ENCODE measurements at regions not wholly inside any gene's neighbourhood (a gene's known extent, or its start where the extent isn't known, plus 50 kb on each side); places are given as distances from the start of the nearest gene placed in this dataset.

- no peak for DNase-seq
Observed at GRCh38 chr10:4661511-4662255, 164.3 kb upstream of the AKR1E2 start.

- DNase-seq = no peak
Observed at GRCh38 chr10:4658777-4659176, 167.2 kb upstream of the AKR1E2 start.

- DNase-seq = no peak
Observed at GRCh38 chr10:4656576-4657194, 169.3 kb upstream of the AKR1E2 start.

GRCh38 chr10:4655879-4656278 lies 170.1 kb upstream of the AKR1E2 start:
- DNase-seq = no peak

- no peak for DNase-seq
Observed at GRCh38 chr10:4655406-4655805, 170.6 kb upstream of the AKR1E2 start.

- no peak for DNase-seq
Observed at GRCh38 chr10:4654496-4654895, 171.5 kb upstream of the AKR1E2 start.

- DNase-seq = no peak
Observed at GRCh38 chr10:4653160-4653559, 172.8 kb upstream of the AKR1E2 start.

GRCh38 chr10:4652111-4653010 lies 173.6 kb upstream of the AKR1E2 start:
- no peak for DNase-seq

- no peak for DNase-seq
Observed at GRCh38 chr10:4651404-4652037, 174.5 kb upstream of the AKR1E2 start.

GRCh38 chr10:4650582-4650981 lies 175.4 kb upstream of the AKR1E2 start:
- DNase-seq = no peak

GRCh38 chr10:4649886-4650508 lies 176.0 kb upstream of the AKR1E2 start:
- no peak for DNase-seq

- no peak for DNase-seq
Observed at GRCh38 chr10:4649471-4649870, 176.5 kb upstream of the AKR1E2 start.

GRCh38 chr10:4648999-4649398 lies 177.0 kb upstream of the AKR1E2 start:
- DNase-seq = no peak

- no peak for DNase-seq
Observed at GRCh38 chr10:4647109-4647785, 178.8 kb upstream of the AKR1E2 start.

- no peak for DNase-seq
Observed at GRCh38 chr10:4646547-4646946, 179.5 kb upstream of the AKR1E2 start.

- no peak for DNase-seq
Observed at GRCh38 chr10:4645836-4646235, 180.2 kb upstream of the AKR1E2 start.

GRCh38 chr10:4643471-4643870 lies 182.5 kb upstream of the AKR1E2 start:
- DNase-seq = no peak

GRCh38 chr10:4639960-4640359 lies 186.0 kb upstream of the AKR1E2 start:
- DNase-seq = no peak

- no peak for DNase-seq
Observed at GRCh38 chr10:4638099-4638498, 187.9 kb upstream of the AKR1E2 start.

- no peak for DNase-seq
Observed at GRCh38 chr10:4637657-4638056, 188.3 kb upstream of the AKR1E2 start.

- no peak for DNase-seq
Observed at GRCh38 chr10:4635883-4636282, 190.1 kb upstream of the AKR1E2 start.

GRCh38 chr10:4635388-4635787 lies 190.6 kb upstream of the AKR1E2 start:
- no peak for DNase-seq

Data from cerebellar nuclear complex (tissue), 1 donor.